Uterus (tissue), 2 donors: ENCODE measurements at regions not wholly inside any gene's neighbourhood (a gene's known extent, or its start where the extent isn't known, plus 50 kb on each side); places are given as distances from the start of the nearest gene placed in this dataset.
"Not testable (repeated sequence)": the region's sequence is repeated elsewhere in the genome, so short reads cannot be mapped to it uniquely, and the experiment has no call there.

Experiments
- CTCF ChIP-seq, 4 experiments: fragments of 200-600 bp in 2 of 4; fragments of 450-650 bp in 2 of 4; sonication (generic) in 2 of 4; IDR thresholded peaks; one replicate each; pipeline ENCODE4 v1.5.1; 2016 to 2019; ENCODE audit warnings: antibody characterized with exemption in 4 of 4, mild to moderate bottlenecking in 2 of 4, moderate library complexity in 1 of 4
- POLR2A ChIP-seq, 2 donors: fragments of 450-650 bp; IDR thresholded peaks; one replicate each; pipeline ENCODE4 v1.6.1; 2016; ENCODE audit warnings: antibody characterized with exemption in 2 of 2, mild to moderate bottlenecking in 1 of 2, moderate library complexity in 1 of 2

GRCh38 chr22:21327629-21328028, 55.9 kb upstream of the RIMBP3B start:
- not testable (repeated sequence) for TF ChIP-seq CTCF, POLR2A (IDR thresholded peaks at IDR 0.05)
